H9 (cell line): ENCODE measurements at regions not wholly inside any gene's neighbourhood (a gene's known extent, or its start where the extent isn't known, plus 50 kb on each side); places are given as distances from the start of the nearest gene placed in this dataset.

Source experiments
- DNase-seq: peaks from one replicate; pipeline ENCODE4 v3.0.0-alpha.2; 2017
- H2AFZ ChIP-seq: one replicate; pipeline ENCODE4 v1.6.1; 2013; ENCODE audit warnings: mild to moderate bottlenecking, low read length, control low read depth, moderate library complexity
- H2AK5ac ChIP-seq: 2 replicates; pipeline ENCODE4 v1.6.1; 2013; ENCODE audit warnings: low read length, control low read depth, mixed read lengths; ENCODE audit not compliant: insufficient read length
- H2BK120ac ChIP-seq: one replicate; pipeline ENCODE4 v1.6.1; 2013; ENCODE audit warnings: low read depth, mild to moderate bottlenecking, low read length, control low read depth, inconsistent platforms; ENCODE audit not compliant: poor library complexity, severe bottlenecking
- H2BK12ac ChIP-seq: 2 replicates; pipeline ENCODE4 v1.6.1; 2013; ENCODE audit warnings: low read length, control low read depth, mixed read lengths, low read depth; ENCODE audit not compliant: insufficient read length
- H2BK15ac ChIP-seq: 2 replicates; pipeline ENCODE4 v1.6.1; 2013; ENCODE audit warnings: low read depth, low read length, control low read depth
- H2BK20ac ChIP-seq: one replicate; pipeline ENCODE4 v1.6.1; 2013; ENCODE audit warnings: low read depth, mild to moderate bottlenecking, low read length, control low read depth, inconsistent platforms; ENCODE audit not compliant: poor library complexity, severe bottlenecking
- H2BK5ac ChIP-seq: 2 replicates; pipeline ENCODE4 v1.6.1; 2013; ENCODE audit warnings: low read length, control low read depth, mixed read lengths; ENCODE audit not compliant: insufficient read length
- H3K14ac ChIP-seq: 2 replicates; pipeline ENCODE4 v1.6.1; 2013; ENCODE audit warnings: low read length, control low read depth; ENCODE audit not compliant: insufficient read depth
- H3K18ac ChIP-seq: 2 replicates; pipeline ENCODE4 v1.6.1; 2013; ENCODE audit warnings: low read depth, mild to moderate bottlenecking, mixed read lengths, low read length, control low read depth; ENCODE audit not compliant: insufficient read length
- H3K23ac ChIP-seq: 2 replicates; pipeline ENCODE4 v1.6.1; 2013; ENCODE audit warnings: low read length, control low read depth, mixed read lengths, low read depth; ENCODE audit not compliant: insufficient read length
- H3K23me2 ChIP-seq: 2 replicates; pipeline ENCODE4 v1.6.1; 2013; ENCODE audit warnings: low read depth, mild to moderate bottlenecking, mixed read lengths, low read length, control low read depth; ENCODE audit not compliant: insufficient read length, poor library complexity, severe bottlenecking
- H3K27ac ChIP-seq: 2 replicates; pipeline ENCODE4 v1.5.1; 2013; ENCODE audit warnings: low read length, control low read depth, mixed read lengths, low read depth; ENCODE audit not compliant: insufficient read length
- H3K27me3 ChIP-seq: 2 replicates; pipeline ENCODE4 v1.6.1; 2013; ENCODE audit warnings: low read length, control low read depth, inconsistent platforms; ENCODE audit not compliant: insufficient read depth
- H3K4ac ChIP-seq: 2 replicates; pipeline ENCODE4 v1.6.1; 2013; ENCODE audit warnings: low read depth, mild to moderate bottlenecking, control low read depth, inconsistent platforms, low read length, moderate library complexity
- H3K4me1 ChIP-seq: 2 replicates; pipeline ENCODE4 v1.6.1; 2013; ENCODE audit warnings: low read length, control low read depth, inconsistent platforms; ENCODE audit not compliant: insufficient read depth
- H3K4me2 ChIP-seq: 2 replicates; pipeline ENCODE4 v1.6.1; 2013; ENCODE audit warnings: low read length, control low read depth, mixed read lengths; ENCODE audit not compliant: insufficient read length, insufficient read depth
- H3K56ac ChIP-seq: 2 replicates; pipeline ENCODE4 v1.6.1; 2013; ENCODE audit warnings: low read depth, mild to moderate bottlenecking, mixed read lengths, low read length, control low read depth; ENCODE audit not compliant: insufficient read length
- H3K79me1 ChIP-seq: 2 replicates; pipeline ENCODE4 v1.6.1; 2013; ENCODE audit warnings: low read depth, mild to moderate bottlenecking, moderate library complexity, low read length, control low read depth, inconsistent platforms; ENCODE audit not compliant: insufficient read depth, poor library complexity, severe bottlenecking
- H3K79me2 ChIP-seq: 2 replicates; pipeline ENCODE4 v1.6.1; 2013; ENCODE audit warnings: low read length, control low read depth, inconsistent platforms; ENCODE audit not compliant: insufficient read depth
- H3K9ac ChIP-seq: 2 replicates; pipeline ENCODE4 v1.6.1; 2013; ENCODE audit warnings: low read length, control low read depth, mixed read lengths; ENCODE audit not compliant: insufficient read length; ENCODE audit errors: extremely low read depth
- H3K9me3 ChIP-seq: one replicate; pipeline ENCODE4 v1.6.1; 2013; ENCODE audit warnings: low read depth, low read length, inconsistent platforms; ENCODE audit not compliant: control insufficient read depth
- H3T11ph ChIP-seq: one replicate; pipeline ENCODE4 v1.6.1; 2013; ENCODE audit warnings: mild to moderate bottlenecking, low read length, control low read depth, inconsistent platforms
- H4K20me1 ChIP-seq: one replicate; pipeline ENCODE4 v1.6.1; 2013; ENCODE audit not compliant: control insufficient read depth, insufficient read length, insufficient read depth
- H4K5ac ChIP-seq: 2 replicates; pipeline ENCODE4 v1.6.1; 2013; ENCODE audit warnings: low read depth, mild to moderate bottlenecking, mixed read lengths, low read length, control low read depth; ENCODE audit not compliant: insufficient read length
- H4K8ac ChIP-seq: replicated peaks from 2 replicates; pipeline ENCODE4 v1.6.1; 2013; ENCODE audit warnings: low read length, control low read depth, mixed read lengths, low read depth; ENCODE audit not compliant: insufficient read length
- H4K91ac ChIP-seq: 2 replicates; pipeline ENCODE4 v1.6.1; 2013; ENCODE audit warnings: low read depth, mild to moderate bottlenecking, moderate library complexity, mixed read lengths, low read length, control low read depth; ENCODE audit not compliant: insufficient read length
- H3K27ac Mint-ChIP-seq, 3 experiments: 2 replicates in 2 of 3; 3 replicates in 1 of 3; pipeline ENCODE4 v1.8.0; 2020 to 2021; ENCODE audit warnings: mixed read lengths in 3 of 3, mild to moderate bottlenecking in 1 of 3, moderate library complexity in 1 of 3
- H3K27me3 Mint-ChIP-seq: 2 replicates; pipeline ENCODE4 v1.8.0; 2021; ENCODE audit warnings: low read depth, mild to moderate bottlenecking, moderate library complexity, mixed read lengths
- H3K36me3 Mint-ChIP-seq, 3 experiments: 2 replicates in 2 of 3; 3 replicates in 1 of 3; pipeline ENCODE4 v1.8.0; 2020 to 2021; ENCODE audit warnings: low read depth in 3 of 3, mixed read lengths in 3 of 3; ENCODE audit not compliant: insufficient read depth in 1 of 3
- H3K4me1 Mint-ChIP-seq, 2 experiments: 2 replicates each; pipeline ENCODE4 v1.8.0; 2020; ENCODE audit warnings: mixed read lengths in 2 of 2
- H3K4me3 Mint-ChIP-seq, 2 experiments: 2 replicates in 1 of 2; 3 replicates in 1 of 2; pipeline ENCODE4 v1.8.0; 2020 to 2021; ENCODE audit warnings: mild to moderate bottlenecking in 2 of 2, mixed read lengths in 2 of 2, moderate library complexity in 1 of 2
- H3K9me3 Mint-ChIP-seq, 2 experiments: 2 replicates in 1 of 2; 3 replicates in 1 of 2; pipeline ENCODE4 v1.8.0; 2020; ENCODE audit warnings: mild to moderate bottlenecking in 2 of 2, mixed read lengths in 2 of 2, moderate library complexity in 1 of 2
- WGBS: extraction: QIAGEN DNeasy Blood & Tissue Kit; methylation state at CpG from one replicate; pipeline ENCODE4 v1.1.7; 2013; ENCODE audit warnings: missing lambda C conversion rate, low lambda C conversion rate, mixed read lengths; ENCODE audit not compliant: insufficient read length; ENCODE audit errors: extremely low coverage; 5-methylcytosine and 5-hydroxymethylcytosine counted together
- TF ChIP-seq, protein P1 (sequence below): fragments of 200-600 bp; sonication (generic); conservative IDR thresholded peaks from 3 replicates; pipeline ENCODE4 v1.8.0; 2021; ENCODE audit warnings: antibody characterized with exemption, mild to moderate bottlenecking

DNA sequence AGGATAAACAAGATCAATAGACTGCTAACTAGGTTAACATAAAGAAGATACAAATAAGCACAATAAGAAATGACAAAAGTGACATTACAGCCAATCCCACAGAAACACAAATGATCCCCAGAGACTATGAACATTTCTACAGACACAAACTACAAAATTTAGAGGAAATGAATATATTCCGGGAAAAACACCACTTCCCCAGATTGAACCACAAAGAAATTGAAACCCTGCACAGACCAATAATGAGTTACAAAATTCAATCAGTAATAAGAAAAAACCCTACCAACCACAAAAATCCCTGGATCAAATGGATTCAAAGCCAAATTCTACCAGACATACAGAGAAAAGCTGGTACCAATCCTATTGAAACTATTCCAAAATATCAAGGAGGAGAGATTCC is 232.4 kb upstream of the RBMS1 start:
- Histone ChIP-seq H4K5ac (no peak overlapping the region), H3K79me2 (no peaks in the 10 kb centered on the region), H3K27me3 (no peaks in the 10 kb centered on the region), H3K23ac (no peak overlapping the region), H3K4ac (no peak overlapping the region), H2AFZ (no peak overlapping the region), H3K18ac (no peak overlapping the region), H2BK12ac (no peak overlapping the region), H2BK15ac (no peak overlapping the region), H3K4me2 (no peak overlapping the region), H2AK5ac (no peak overlapping the region), H3K9me3 (no peaks in the 10 kb centered on the region), H3K27ac (no peak overlapping the region), H3K4me1 (0 out of 2 replicates have a peak, but pooled peaks cover 2% of the 10 kb centered on the region), H3K79me1 (no peaks in the 10 kb centered on the region), H3K56ac (no peak overlapping the region), H4K20me1 (no peaks in the 10 kb centered on the region), H3K14ac (no peak overlapping the region), H3K23me2 (no peaks in the 10 kb centered on the region), H2BK120ac (no peak overlapping the region), H3K9ac (no peak overlapping the region), H4K91ac (no peak overlapping the region), H3T11ph (no peak overlapping the region), H2BK20ac (no peak overlapping the region), H2BK5ac (no peak overlapping the region), H4K8ac (no peak overlapping the region)
- TF ChIP-seq, protein P1, sequence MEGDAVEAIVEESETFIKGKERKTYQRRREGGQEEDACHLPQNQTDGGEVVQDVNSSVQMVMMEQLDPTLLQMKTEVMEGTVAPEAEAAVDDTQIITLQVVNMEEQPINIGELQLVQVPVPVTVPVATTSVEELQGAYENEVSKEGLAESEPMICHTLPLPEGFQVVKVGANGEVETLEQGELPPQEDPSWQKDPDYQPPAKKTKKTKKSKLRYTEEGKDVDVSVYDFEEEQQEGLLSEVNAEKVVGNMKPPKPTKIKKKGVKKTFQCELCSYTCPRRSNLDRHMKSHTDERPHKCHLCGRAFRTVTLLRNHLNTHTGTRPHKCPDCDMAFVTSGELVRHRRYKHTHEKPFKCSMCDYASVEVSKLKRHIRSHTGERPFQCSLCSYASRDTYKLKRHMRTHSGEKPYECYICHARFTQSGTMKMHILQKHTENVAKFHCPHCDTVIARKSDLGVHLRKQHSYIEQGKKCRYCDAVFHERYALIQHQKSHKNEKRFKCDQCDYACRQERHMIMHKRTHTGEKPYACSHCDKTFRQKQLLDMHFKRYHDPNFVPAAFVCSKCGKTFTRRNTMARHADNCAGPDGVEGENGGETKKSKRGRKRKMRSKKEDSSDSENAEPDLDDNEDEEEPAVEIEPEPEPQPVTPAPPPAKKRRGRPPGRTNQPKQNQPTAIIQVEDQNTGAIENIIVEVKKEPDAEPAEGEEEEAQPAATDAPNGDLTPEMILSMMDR: no peak
- no peak for DNase-seq
- Mint-ChIP-seq H3K27ac (no peak overlapping the region), H3K4me1 (peaks cover 27 to 29% of the 10 kb centered on the region in 2 experiments), H3K9me3 (peaks cover 14 to 15% of the 10 kb centered on the region in 2 experiments), H3K27me3 (no peaks in the 10 kb centered on the region), H3K4me3 (no peak overlapping the region), H3K36me3 (peaks cover 0 to 18% (median 0%) of the 10 kb centered on the region in 3 experiments; a peak in 4 of 7 replicates)
- WGBS: no CpG with 5 or more reads among the region's 1 CpG
